Activated CD8-positive, alpha-beta memory T cell treated with anti-CD3 and anti-CD28 coated beads, Interleukin-2, amount 10 ng/mL, durations not matched to agents 7 days and 5 days (primary cell): ENCODE measurements at regions not wholly inside any gene's neighbourhood (a gene's known extent, or its start where the extent isn't known, plus 50 kb on each side); places are given as distances from the start of the nearest gene placed in this dataset.
"Not testable (repeated sequence)": the region's sequence is repeated elsewhere in the genome, so short reads cannot be mapped to it uniquely, and the experiment has no call there.

Experiments
- ATAC-seq: fragments of 150-1000 bp; cut with Tn5 transposase; one replicate; pipeline ENCODE4 v1.10.0; 2021; ENCODE audit warnings: moderate library complexity
- CTCF ChIA-PET: fragments of 350-600 bp; sonication (Branson Sonifier 250); formaldehyde crosslinking; loops from one replicate; lab custom pipeline; 2021; ENCODE audit warnings: antibody characterized with exemption; lab: Charles Lee
- DNase-seq: peaks from one replicate; pipeline ENCODE4 v3.0.0-alpha.2; 2020
- H3K27ac Mint-ChIP-seq: one replicate; pipeline ENCODE4 v1.8.0; 2021; ENCODE audit warnings: mild to moderate bottlenecking, mixed read lengths
- H3K27me3 Mint-ChIP-seq: one replicate; pipeline ENCODE4 v1.8.0; 2021; ENCODE audit warnings: mixed read lengths
- H3K36me3 Mint-ChIP-seq: one replicate; pipeline ENCODE4 v1.8.0; 2021; ENCODE audit warnings: mild to moderate bottlenecking, mixed read lengths
- H3K4me1 Mint-ChIP-seq: one replicate; pipeline ENCODE4 v1.8.0; 2021; ENCODE audit warnings: mixed read lengths
- H3K4me3 Mint-ChIP-seq: one replicate; pipeline ENCODE4 v1.8.0; 2021; ENCODE audit warnings: mild to moderate bottlenecking, moderate library complexity, mixed read lengths
- H3K9me3 Mint-ChIP-seq: one replicate; pipeline ENCODE4 v1.8.0; 2022; ENCODE audit warnings: low read depth, mixed read lengths

- no peaks in the 10 kb centered on the region for H3K27me3 Mint-ChIP-seq
- no peak for DNase-seq
- no peaks in the 10 kb centered on the region for H3K4me1 Mint-ChIP-seq
- no peak overlapping the region for H3K27ac Mint-ChIP-seq
- H3K4me3 Mint-ChIP-seq: no peak overlapping the region
- CTCF ChIA-PET: no interaction called here
- ATAC-seq: no peak
- H3K36me3 Mint-ChIP-seq: no peaks in the 10 kb centered on the region
- H3K9me3 Mint-ChIP-seq: no peaks in the 10 kb centered on the region
These were observed 210.3 kb upstream of the FERMT1 start for GRCh38 chr20:6333110-6333509.

DNA sequence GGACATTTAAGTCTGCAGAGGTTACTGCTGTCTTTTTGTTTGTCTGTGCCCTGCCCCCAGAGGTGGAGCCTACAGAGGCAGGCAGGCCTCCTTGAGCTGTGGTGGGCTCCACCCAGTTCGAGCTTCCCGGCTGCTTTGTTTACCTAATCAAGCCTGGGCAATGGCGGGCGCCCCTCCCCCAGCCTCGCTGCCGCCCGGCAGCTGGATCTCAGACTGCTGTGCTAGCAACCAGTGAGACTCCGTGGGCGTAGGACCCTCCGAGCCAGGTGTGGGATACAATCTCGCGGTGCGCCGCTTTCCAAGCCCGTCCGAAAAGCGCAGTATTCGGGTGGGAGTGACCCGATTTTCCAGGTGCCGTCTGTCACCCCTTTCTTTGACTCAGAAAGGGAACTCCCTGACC is 198.4 kb upstream of the FERMT1 start:
- DNase-seq, H3K9me3 Mint-ChIP-seq, H3K27me3 Mint-ChIP-seq, CTCF ChIA-PET, H3K4me3 Mint-ChIP-seq, H3K4me1 Mint-ChIP-seq, H3K27ac Mint-ChIP-seq, ATAC-seq, H3K36me3 Mint-ChIP-seq: not testable (repeated sequence)

GRCh38 chr20:6311841-6312655 is 189.2 kb upstream of the FERMT1 start:
- Mint-ChIP-seq H3K4me1 (no peaks in the 10 kb centered on the region), H3K4me3 (no peak overlapping the region), H3K36me3 (no peaks in the 10 kb centered on the region), H3K27me3 (no peaks in the 10 kb centered on the region), H3K27ac (no peak overlapping the region), H3K9me3 (peaks cover 10% of the 10 kb centered on the region)
- ATAC-seq (no peak), DNase-seq (no peak)
- CTCF ChIA-PET: no interaction called here

- Mint-ChIP-seq H3K4me1 (no peaks in the 10 kb centered on the region), H3K27me3 (no peaks in the 10 kb centered on the region), H3K4me3 (no peak overlapping the region), H3K9me3 (peaks cover 10% of the 10 kb centered on the region), H3K27ac (no peak overlapping the region), H3K36me3 (no peaks in the 10 kb centered on the region)
- no peak for ATAC-seq
- CTCF ChIA-PET: no interaction called here
- no peak for DNase-seq
These were observed 188.3 kb upstream of the FERMT1 start for GRCh38 chr20:6311097-6311496.

DNA sequence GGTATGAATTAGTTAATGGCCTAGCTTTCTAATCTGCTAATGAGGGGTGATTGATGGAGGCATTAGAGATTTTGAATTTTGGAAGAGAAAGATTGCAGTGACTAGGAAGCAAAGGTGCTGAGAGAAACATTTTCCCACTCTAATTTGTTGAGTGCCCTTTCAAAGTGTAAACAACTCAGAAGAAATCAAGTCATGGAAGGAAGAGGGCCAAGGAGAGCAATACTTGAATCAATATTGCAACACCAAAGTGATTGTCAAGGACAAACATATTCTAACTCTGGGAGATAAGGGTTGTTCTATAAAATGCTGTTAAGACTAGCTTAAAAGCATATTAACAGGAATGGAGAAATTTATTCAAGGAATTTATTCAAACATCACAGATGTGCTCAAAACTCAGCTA is 182.7 kb upstream of the FERMT1 start:
- Mint-ChIP-seq H3K4me1 (no peaks in the 10 kb centered on the region), H3K27ac (no peak overlapping the region), H3K36me3 (no peaks in the 10 kb centered on the region), H3K9me3 (peaks cover 2% of the 10 kb centered on the region), H3K27me3 (no peaks in the 10 kb centered on the region), H3K4me3 (no peak overlapping the region)
- ATAC-seq (no peak), DNase-seq (no peak)
- CTCF ChIA-PET: no interaction called here

- H3K4me3 Mint-ChIP-seq: no peak overlapping the region
These were observed 179.2 kb upstream of the FERMT1 start for GRCh38 chr20:6302041-6302440.

DNA sequence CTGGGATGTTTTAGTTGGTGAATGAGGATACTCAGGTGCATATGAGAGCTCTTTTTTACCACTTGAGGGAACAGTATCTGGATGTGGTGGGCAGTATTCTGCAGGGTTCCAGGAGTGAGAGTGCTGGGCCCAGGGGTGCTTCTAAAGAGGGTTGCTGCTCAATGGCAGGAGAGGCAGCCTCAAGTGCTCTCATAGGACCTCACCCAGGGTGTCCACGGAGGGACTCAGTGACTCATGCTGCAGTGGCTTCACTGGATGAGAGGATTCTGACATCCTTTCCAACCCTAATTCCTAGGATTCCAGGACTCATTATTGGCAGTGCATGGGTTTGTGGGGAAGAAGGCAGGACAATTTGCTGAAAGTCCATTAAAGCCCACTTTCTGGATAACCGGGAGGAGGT is 176.6 kb upstream of the FERMT1 start:
- Mint-ChIP-seq H3K9me3 (peaks cover 5% of the 10 kb centered on the region), H3K4me1 (no peaks in the 10 kb centered on the region), H3K4me3 (no peak overlapping the region), H3K36me3 (no peaks in the 10 kb centered on the region), H3K27me3 (no peaks in the 10 kb centered on the region), H3K27ac (no peak overlapping the region)
- ATAC-seq (no peak), DNase-seq (no peak)
- CTCF ChIA-PET: no interaction called here

More at GRCh38 chr20:6302041-6302440, 179.2 kb upstream of the FERMT1 start:
- no peak overlapping the region for H3K27ac Mint-ChIP-seq
- no peaks in the 10 kb centered on the region for H3K27me3 Mint-ChIP-seq
- CTCF ChIA-PET: no interaction called here
- H3K4me1 Mint-ChIP-seq: no peaks in the 10 kb centered on the region
- H3K36me3 Mint-ChIP-seq: no peaks in the 10 kb centered on the region
- ATAC-seq (no peak), DNase-seq (no peak)
- H3K9me3 Mint-ChIP-seq: peaks cover 2% of the 10 kb centered on the region

DNA sequence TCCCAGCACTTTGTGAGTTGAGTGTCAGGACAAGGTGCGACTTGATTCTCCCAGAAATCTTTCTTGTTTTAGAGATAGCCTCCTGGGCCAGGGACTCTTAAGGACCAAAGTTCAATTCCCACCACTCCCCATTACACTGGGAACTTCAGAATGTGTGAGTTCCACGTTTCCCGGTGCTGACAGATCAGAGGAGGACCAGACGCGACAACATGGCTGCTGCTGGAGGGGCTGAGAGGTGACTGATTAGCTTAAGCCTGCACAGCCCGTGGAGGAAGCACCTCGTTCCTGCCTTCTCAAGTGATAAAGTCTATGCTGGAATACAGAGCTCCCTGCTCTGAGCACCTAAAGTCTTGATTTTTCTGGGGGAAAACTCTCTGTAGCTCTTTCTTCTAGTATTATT is 175.2 kb upstream of the FERMT1 start:
- H3K4me1 Mint-ChIP-seq: no peaks in the 10 kb centered on the region
- DNase-seq (no peak), ATAC-seq (no peak)
- no peak overlapping the region for H3K27ac Mint-ChIP-seq
- peaks cover 3% of the 10 kb centered on the region for H3K9me3 Mint-ChIP-seq
- CTCF ChIA-PET: no interaction called here
- no peaks in the 10 kb centered on the region for H3K27me3 Mint-ChIP-seq
- H3K36me3 Mint-ChIP-seq: no peaks in the 10 kb centered on the region
- no peak overlapping the region for H3K4me3 Mint-ChIP-seq

GRCh38 chr20:6295867-6296256 is 173.0 kb upstream of the FERMT1 start:
- no peaks in the 10 kb centered on the region for H3K27me3 Mint-ChIP-seq
- H3K36me3 Mint-ChIP-seq: no peaks in the 10 kb centered on the region
- ATAC-seq: no peak
- no peaks in the 10 kb centered on the region for H3K4me1 Mint-ChIP-seq
- DNase-seq: no peak
- peaks cover 3% of the 10 kb centered on the region for H3K9me3 Mint-ChIP-seq
- CTCF ChIA-PET: no interaction called here
- H3K27ac Mint-ChIP-seq: no peak overlapping the region
- no peak overlapping the region for H3K4me3 Mint-ChIP-seq

- no peak overlapping the region for H3K4me3 Mint-ChIP-seq
- ATAC-seq (no peak), DNase-seq (no peak)
- CTCF ChIA-PET: no interaction called here
- H3K27ac Mint-ChIP-seq: no peak overlapping the region
- no peaks in the 10 kb centered on the region for H3K4me1 Mint-ChIP-seq
- peaks cover 3% of the 10 kb centered on the region for H3K9me3 Mint-ChIP-seq
- H3K36me3 Mint-ChIP-seq: no peaks in the 10 kb centered on the region
- no peaks in the 10 kb centered on the region for H3K27me3 Mint-ChIP-seq
These were observed 172.5 kb upstream of the FERMT1 start for GRCh38 chr20:6295127-6295866.

DNA sequence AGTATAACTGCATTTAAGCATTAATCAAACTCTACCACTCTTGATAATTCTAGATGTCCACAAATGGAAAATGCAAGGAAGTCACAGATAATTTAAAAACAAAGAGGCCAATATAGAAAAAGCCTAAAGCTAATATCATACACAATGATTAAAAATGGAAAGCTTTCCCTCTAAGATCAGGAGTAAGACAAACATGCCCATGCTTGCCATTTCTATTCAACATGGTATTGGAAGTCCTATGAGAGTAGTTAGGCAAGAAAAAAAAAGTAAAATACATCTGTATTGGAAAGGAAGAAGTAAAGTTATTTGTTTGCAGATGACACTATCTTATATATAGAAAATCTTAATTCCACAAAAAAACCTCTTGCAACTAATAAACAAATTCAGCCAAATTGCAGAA is 164.6 kb upstream of the FERMT1 start:
- no peak overlapping the region for H3K4me3 Mint-ChIP-seq
- DNase-seq (no peak), ATAC-seq (no peak)
- no peak overlapping the region for H3K27ac Mint-ChIP-seq
- CTCF ChIA-PET: no interaction called here
- peaks cover 2% of the 10 kb centered on the region for H3K36me3 Mint-ChIP-seq
- H3K27me3 Mint-ChIP-seq: no peaks in the 10 kb centered on the region
- peaks cover 10% of the 10 kb centered on the region for H3K9me3 Mint-ChIP-seq
- no peaks in the 10 kb centered on the region for H3K4me1 Mint-ChIP-seq

DNA sequence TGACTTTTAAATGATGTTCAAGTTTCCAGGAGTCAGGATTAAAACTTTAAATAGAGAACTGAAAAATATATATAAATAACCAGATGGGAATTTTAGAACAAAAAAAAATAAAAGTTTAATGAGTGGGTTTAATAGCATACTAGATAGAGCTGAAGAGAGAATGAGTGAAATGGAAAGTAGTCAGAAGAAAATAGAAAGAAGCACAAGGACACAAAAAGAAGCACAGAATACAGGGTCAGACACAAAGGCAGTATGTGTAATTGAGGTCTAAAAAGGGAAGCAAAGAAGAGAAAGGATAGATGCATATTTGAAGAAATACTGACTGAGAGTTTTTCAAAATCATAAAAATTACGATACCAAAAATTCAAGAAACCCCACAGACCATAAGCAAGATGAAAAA is 159.8 kb upstream of the FERMT1 start:
- Mint-ChIP-seq H3K4me3 (no peak overlapping the region), H3K9me3 (peaks cover 10% of the 10 kb centered on the region), H3K27ac (no peak overlapping the region), H3K4me1 (no peaks in the 10 kb centered on the region), H3K27me3 (no peaks in the 10 kb centered on the region), H3K36me3 (peaks cover 2% of the 10 kb centered on the region)
- ATAC-seq (no peak), DNase-seq (no peak)
- CTCF ChIA-PET: no interaction called here

DNA sequence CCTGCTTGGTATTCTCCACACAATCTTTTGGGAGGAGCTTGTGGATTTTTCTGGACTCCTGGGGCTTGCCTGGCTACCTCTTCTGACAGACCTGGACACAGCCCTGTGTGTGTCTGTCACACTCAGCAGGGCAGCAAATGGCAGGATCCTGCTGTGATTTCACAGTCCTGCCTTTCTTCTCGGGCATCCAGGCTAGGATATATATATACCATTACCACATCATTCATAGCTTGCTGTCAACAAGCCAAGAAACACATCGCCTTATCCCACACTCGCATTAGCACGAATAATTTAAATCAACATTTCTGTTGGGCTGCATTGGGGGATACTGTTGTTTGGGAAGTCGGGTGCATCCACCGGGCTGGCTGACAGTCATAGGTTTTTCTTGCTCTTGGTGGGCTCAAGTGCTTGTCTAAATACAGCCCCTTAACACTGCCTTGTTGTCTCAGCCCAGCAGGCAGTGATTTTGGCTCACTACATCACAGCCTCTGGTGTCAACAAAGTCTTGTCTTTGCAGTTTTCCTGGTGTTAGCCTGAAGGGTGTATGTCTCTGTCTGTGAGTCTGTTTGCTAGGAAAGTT is 154.9 kb upstream of the FERMT1 start:
- no peak overlapping the region for H3K27ac Mint-ChIP-seq
- no peaks in the 10 kb centered on the region for H3K27me3 Mint-ChIP-seq
- no peaks in the 10 kb centered on the region for H3K4me1 Mint-ChIP-seq
- no peak overlapping the region for H3K4me3 Mint-ChIP-seq
- CTCF ChIA-PET: no interaction called here
- DNase-seq (no peak), ATAC-seq (no peak)
- H3K36me3 Mint-ChIP-seq: peaks cover 2% of the 10 kb centered on the region
- H3K9me3 Mint-ChIP-seq: peaks cover 2% of the 10 kb centered on the region

- H3K4me1 Mint-ChIP-seq, CTCF ChIA-PET, H3K4me3 Mint-ChIP-seq, H3K9me3 Mint-ChIP-seq, DNase-seq, H3K27ac Mint-ChIP-seq, H3K36me3 Mint-ChIP-seq, ATAC-seq, H3K27me3 Mint-ChIP-seq: not testable (repeated sequence)
These were observed 147.6 kb upstream of the FERMT1 start for GRCh38 chr20:6270404-6270803.
